Neural progenitor cell (in vitro differentiated cells): ENCODE measurements at regions not wholly inside any gene's neighbourhood (a gene's known extent, or its start where the extent isn't known, plus 50 kb on each side); places are given as distances from the start of the nearest gene placed in this dataset.

Source experiments
- DNase-seq: peaks from one replicate; pipeline ENCODE4 v3.0.0-alpha.2; 2016; ENCODE audit warnings: low spot score
- H2AFZ ChIP-seq: fragments of 200-600 bp; sonication (generic); replicated peaks from 2 replicates; pipeline ENCODE4 v1.6.1; 2016; ENCODE audit warnings: antibody characterized with exemption
- H3F3A ChIP-seq: fragments of 200-600 bp; sonication (generic); 2 replicates; pipeline ENCODE4 v1.6.1; 2016; ENCODE audit warnings: antibody characterized with exemption, low read depth
- H3K27ac ChIP-seq: fragments of 200-600 bp; sonication (generic); 2 replicates; pipeline ENCODE4 v1.5.1; 2016; ENCODE audit warnings: mild to moderate bottlenecking
- H3K27me3 ChIP-seq: fragments of 200-600 bp; sonication (generic); 2 replicates; pipeline ENCODE4 v1.6.1; 2016; ENCODE audit warnings: mild to moderate bottlenecking, moderate library complexity
- H3K36me3 ChIP-seq: fragments of 200-600 bp; sonication (generic); 2 replicates; pipeline ENCODE4 v1.5.1; 2016
- H3K4me1 ChIP-seq: fragments of 200-600 bp; sonication (generic); 2 replicates; pipeline ENCODE4 v1.6.1; 2016; ENCODE audit warnings: mixed run types
- H3K4me2 ChIP-seq: fragments of 200-600 bp; sonication (generic); 2 replicates; pipeline ENCODE4 v1.6.1; 2016
- H3K4me3 ChIP-seq: fragments of 200-600 bp; sonication (generic); 2 replicates; pipeline ENCODE4 v1.5.1; 2016
- H3K79me2 ChIP-seq: fragments of 200-600 bp; sonication (generic); 2 replicates; pipeline ENCODE4 v1.6.1; 2016; ENCODE audit warnings: low read depth
- H3K9ac ChIP-seq: fragments of 200-600 bp; sonication (generic); 2 replicates; pipeline ENCODE4 v1.6.1; 2016
- H3K9me3 ChIP-seq: fragments of 200-600 bp; sonication (generic); 2 replicates; pipeline ENCODE4 v1.5.1; 2016; ENCODE audit warnings: low read depth
- H4K20me1 ChIP-seq: fragments of 200-600 bp; sonication (generic); 2 replicates; pipeline ENCODE4 v1.6.1; 2016; ENCODE audit warnings: low read depth
- H3K27ac Mint-ChIP-seq: 3 replicates; pipeline ENCODE4 v1.8.0; 2021; ENCODE audit warnings: mixed read lengths
- H3K27me3 Mint-ChIP-seq: 2 replicates; pipeline ENCODE4 v1.8.0; 2022; ENCODE audit warnings: low read depth, mild to moderate bottlenecking, inconsistent platforms, moderate library complexity, mixed read lengths; ENCODE audit not compliant: insufficient read depth
- H3K36me3 Mint-ChIP-seq: 3 replicates; pipeline ENCODE4 v1.8.0; 2021; ENCODE audit warnings: mixed read lengths
- H3K4me1 Mint-ChIP-seq: 3 replicates; pipeline ENCODE4 v1.8.0; 2021; ENCODE audit warnings: mixed read lengths
- H3K4me3 Mint-ChIP-seq: 3 replicates; pipeline ENCODE4 v1.8.0; 2021; ENCODE audit warnings: mild to moderate bottlenecking, moderate library complexity, mixed read lengths
- H3K9me3 Mint-ChIP-seq: 3 replicates; pipeline ENCODE4 v1.8.0; 2020; ENCODE audit warnings: mixed read lengths
- CTCF ChIP-seq: fragments of 200-600 bp; sonication (generic); IDR thresholded peaks from 2 replicates; pipeline ENCODE4 v1.5.1; 2017; ENCODE audit warnings: antibody characterized with exemption, mild to moderate bottlenecking
- EZH2 ChIP-seq: fragments of 200-600 bp; sonication (generic); IDR thresholded peaks from 2 replicates; pipeline ENCODE4 v1.6.1; 2017; ENCODE audit warnings: antibody characterized with exemption, mild to moderate bottlenecking, moderate library complexity
- EZH2phosphoT487 ChIP-seq: fragments of 200-600 bp; sonication (generic); IDR thresholded peaks from 2 replicates; pipeline ENCODE4 v1.6.1; 2017; ENCODE audit warnings: antibody characterized with exemption

GRCh38 chr1:37158113-37158749, 123.9 kb upstream of the GRIK3 start:
- Histone ChIP-seq H3K27me3 (no peaks in the 10 kb centered on the region), H3K36me3 (no peaks in the 10 kb centered on the region), H2AFZ (no peak overlapping the region), H3K4me2 (no peak overlapping the region), H3K27ac (no peak overlapping the region), H3K9ac (no peak overlapping the region), H3K79me2 (no peaks in the 10 kb centered on the region), H3F3A (no peaks in the 10 kb centered on the region), H3K4me3 (no peak overlapping the region), H3K4me1 (no peaks in the 10 kb centered on the region), H4K20me1 (no peaks in the 10 kb centered on the region), H3K9me3 (peaks cover 6% of the 10 kb centered on the region)
- Mint-ChIP-seq H3K27ac (no peak overlapping the region), H3K27me3 (peaks cover 4% of the 10 kb centered on the region), H3K36me3 (no peaks in the 10 kb centered on the region), H3K4me3 (no peak overlapping the region), H3K9me3 (peaks cover 2% of the 10 kb centered on the region), H3K4me1 (no peaks in the 10 kb centered on the region)
- DNase-seq = no peak
- TF ChIP-seq EZH2 (no peak), EZH2phosphoT487 (no peak)

GRCh38 chr1:37159102-37159501, 124.8 kb upstream of the GRIK3 start:
- Mint-ChIP-seq H3K36me3 (no peaks in the 10 kb centered on the region), H3K27me3 (peaks cover 4% of the 10 kb centered on the region), H3K4me3 (no peak overlapping the region), H3K27ac (no peak overlapping the region), H3K4me1 (no peaks in the 10 kb centered on the region), H3K9me3 (peaks cover 2% of the 10 kb centered on the region)
- TF ChIP-seq EZH2phosphoT487 (no peak), EZH2 (no peak), CTCF (no peak)
- Histone ChIP-seq H3F3A (no peaks in the 10 kb centered on the region), H3K4me1 (no peaks in the 10 kb centered on the region), H3K9me3 (peaks cover 6% of the 10 kb centered on the region), H3K36me3 (no peaks in the 10 kb centered on the region), H3K79me2 (no peaks in the 10 kb centered on the region), H3K27me3 (no peaks in the 10 kb centered on the region), H4K20me1 (no peaks in the 10 kb centered on the region), H2AFZ (no peak overlapping the region), H3K4me3 (no peak overlapping the region), H3K27ac (no peak overlapping the region), H3K4me2 (no peak overlapping the region), H3K9ac (no peak overlapping the region)
- DNase-seq = no peak

- peaks cover 4% of the 10 kb centered on the region for H3K9me3 Mint-ChIP-seq
- Histone ChIP-seq H3K9me3 (peaks cover 6% of the 10 kb centered on the region), H3K27ac (no peak overlapping the region), H2AFZ (no peak overlapping the region), H3K4me3 (no peak overlapping the region), H3K27me3 (no peaks in the 10 kb centered on the region), H3K4me2 (no peak overlapping the region), H3K9ac (no peak overlapping the region), H3K79me2 (no peaks in the 10 kb centered on the region), H3K4me1 (no peaks in the 10 kb centered on the region), H3K36me3 (no peaks in the 10 kb centered on the region), H4K20me1 (no peaks in the 10 kb centered on the region), H3F3A (no peaks in the 10 kb centered on the region)
- no peak overlapping the region for H3K27ac Mint-ChIP-seq
- no peak for DNase-seq
- no peaks in the 10 kb centered on the region for H3K4me1 Mint-ChIP-seq
- H3K36me3 Mint-ChIP-seq = peaks cover 1% of the 10 kb centered on the region
- H3K27me3 Mint-ChIP-seq = peaks cover 2% of the 10 kb centered on the region
- TF ChIP-seq EZH2phosphoT487 (no peak), EZH2 (no peak), CTCF (no peak)
- no peak overlapping the region for H3K4me3 Mint-ChIP-seq
These were observed 126.9 kb upstream of the GRIK3 start for GRCh38 chr1:37161171-37161570.

GRCh38 chr1:37162059-37162458, 127.7 kb upstream of the GRIK3 start:
- no peaks in the 10 kb centered on the region for H4K20me1 ChIP-seq
- DNase-seq = no peak
- peaks cover 1% of the 10 kb centered on the region for H3K36me3 Mint-ChIP-seq

More at GRCh38 chr1:37162059-37162458, 127.7 kb upstream of the GRIK3 start:
- Histone ChIP-seq H3K4me1 (no peaks in the 10 kb centered on the region), H3K9me3 (peaks cover 6% of the 10 kb centered on the region), H2AFZ (no peak overlapping the region), H3K27ac (no peak overlapping the region), H3K4me3 (no peak overlapping the region), H3K9ac (no peak overlapping the region), H3F3A (no peaks in the 10 kb centered on the region), H3K79me2 (no peaks in the 10 kb centered on the region), H3K36me3 (no peaks in the 10 kb centered on the region), H3K27me3 (no peaks in the 10 kb centered on the region), H3K4me2 (no peak overlapping the region)
- peaks cover 4% of the 10 kb centered on the region for H3K27me3 Mint-ChIP-seq
- no peak overlapping the region for H3K4me3 Mint-ChIP-seq
- no peak overlapping the region for H3K27ac Mint-ChIP-seq
- peaks cover 4% of the 10 kb centered on the region for H3K9me3 Mint-ChIP-seq
- TF ChIP-seq EZH2 (no peak), CTCF (no peak), EZH2phosphoT487 (no peak)
- H3K4me1 Mint-ChIP-seq = no peaks in the 10 kb centered on the region
